ENCODE measurements at regions not wholly inside any gene's neighbourhood (a gene's known extent, or its start where the extent isn't known, plus 50 kb on each side); places are given as distances from the start of the nearest gene placed in this dataset.
A peak's percentile ranks its signal among the peaks of the same experiment; 100 is the strongest.

GRCh38 chr17:30594953-30595371, 117.8 kb downstream of the GOSR1 start (continued):
- TF ChIP-seq SPEN (CRISPR knock-in tag; IDR thresholded peaks at IDR 0.05; ENCODE audit: low read depth) (peak; percentile 49; the same call in 1 of the 2 replicates), ZFP91 (CRISPR knock-in tag; IDR thresholded peaks at IDR 0.05; ENCODE audit: borderline replicate concordance) (peak; percentile 68; the same call in 1 of the 2 replicates), ZNF451 (CRISPR knock-in tag; IDR thresholded peaks at IDR 0.05) (peak; percentile 41; the same call in 1 of the 2 replicates), ZFP1 (CRISPR knock-in tag; IDR thresholded peaks at IDR 0.05) (0 out of 2 replicates have a peak, but pooled peaks have one; percentile 25), POGZ (CRISPR knock-in tag; IDR thresholded peaks at IDR 0.05) (0 out of 2 replicates have a peak, but pooled peaks have one; percentile 16), ZNF556 (CRISPR knock-in tag; IDR thresholded peaks at IDR 0.05; ENCODE audit: borderline replicate concordance) (0 out of 2 replicates have a peak, but pooled peaks have one; percentile 48), TBX2 (CRISPR knock-in tag; IDR thresholded peaks at IDR 0.05; ENCODE audit: borderline replicate concordance) (peak; percentile 57), DMAP1 (CRISPR knock-in tag; IDR thresholded peaks at IDR 0.05) (peak; percentile 73; the same call in 1 of the 2 replicates), ZNF354B (CRISPR knock-in tag; IDR thresholded peaks at IDR 0.05) (0 out of 2 replicates have a peak, but pooled peaks have one; percentile 58), HOXA3 (CRISPR knock-in tag; IDR thresholded peaks at IDR 0.05) (peak; percentile 65), ZBTB34 (CRISPR knock-in tag; IDR thresholded peaks at IDR 0.05) (peak; percentile 77), ZBTB4 (CRISPR knock-in tag; IDR thresholded peaks at IDR 0.05; ENCODE audit: borderline replicate concordance) (peak; percentile 78; the same call in 1 of the 2 replicates), PHF21A (CRISPR knock-in tag; IDR thresholded peaks at IDR 0.05) (peak; percentile 65)
- TF ChIP-seq, protein P1, sequence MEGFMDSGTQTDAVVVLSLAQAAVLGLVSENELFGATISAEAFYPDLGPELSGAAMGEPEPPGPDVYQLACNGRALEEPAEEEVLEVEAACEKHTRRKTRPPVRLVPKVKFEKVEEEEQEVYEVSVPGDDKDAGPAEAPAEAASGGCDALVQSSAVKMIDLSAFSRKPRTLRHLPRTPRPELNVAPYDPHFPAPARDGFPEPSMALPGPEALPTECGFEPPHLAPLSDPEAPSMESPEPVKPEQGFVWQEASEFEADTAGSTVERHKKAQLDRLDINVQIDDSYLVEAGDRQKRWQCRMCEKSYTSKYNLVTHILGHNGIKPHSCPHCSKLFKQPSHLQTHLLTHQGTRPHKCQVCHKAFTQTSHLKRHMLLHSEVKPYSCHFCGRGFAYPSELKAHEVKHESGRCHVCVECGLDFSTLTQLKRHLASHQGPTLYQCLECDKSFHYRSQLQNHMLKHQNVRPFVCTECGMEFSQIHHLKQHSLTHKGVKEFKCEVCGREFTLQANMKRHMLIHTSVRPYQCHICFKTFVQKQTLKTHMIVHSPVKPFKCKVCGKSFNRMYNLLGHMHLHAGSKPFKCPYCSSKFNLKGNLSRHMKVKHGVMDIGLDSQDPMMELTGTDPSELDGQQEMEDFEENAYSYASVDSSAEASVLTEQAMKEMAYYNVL (CRISPR knock-in tag; IDR thresholded peaks at IDR 0.05; ENCODE audit: borderline replicate concordance), result 0 out of 2 replicates have a peak, but pooled peaks have one; percentile 24
- TF ChIP-seq, protein P2, sequence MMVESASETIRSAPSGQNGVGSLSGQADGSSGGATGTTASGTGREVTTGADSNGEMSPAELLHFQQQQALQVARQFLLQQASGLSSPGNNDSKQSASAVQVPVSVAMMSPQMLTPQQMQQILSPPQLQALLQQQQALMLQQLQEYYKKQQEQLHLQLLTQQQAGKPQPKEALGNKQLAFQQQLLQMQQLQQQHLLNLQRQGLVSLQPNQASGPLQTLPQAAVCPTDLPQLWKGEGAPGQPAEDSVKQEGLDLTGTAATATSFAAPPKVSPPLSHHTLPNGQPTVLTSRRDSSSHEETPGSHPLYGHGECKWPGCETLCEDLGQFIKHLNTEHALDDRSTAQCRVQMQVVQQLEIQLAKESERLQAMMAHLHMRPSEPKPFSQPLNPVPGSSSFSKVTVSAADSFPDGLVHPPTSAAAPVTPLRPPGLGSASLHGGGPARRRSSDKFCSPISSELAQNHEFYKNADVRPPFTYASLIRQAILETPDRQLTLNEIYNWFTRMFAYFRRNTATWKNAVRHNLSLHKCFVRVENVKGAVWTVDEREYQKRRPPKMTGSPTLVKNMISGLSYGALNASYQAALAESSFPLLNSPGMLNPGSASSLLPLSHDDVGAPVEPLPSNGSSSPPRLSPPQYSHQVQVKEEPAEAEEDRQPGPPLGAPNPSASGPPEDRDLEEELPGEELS (CRISPR knock-in tag; IDR thresholded peaks at IDR 0.05), result peak; percentile 20; the same call in 1 of the 2 replicates
- TF ChIP-seq, protein P3, sequence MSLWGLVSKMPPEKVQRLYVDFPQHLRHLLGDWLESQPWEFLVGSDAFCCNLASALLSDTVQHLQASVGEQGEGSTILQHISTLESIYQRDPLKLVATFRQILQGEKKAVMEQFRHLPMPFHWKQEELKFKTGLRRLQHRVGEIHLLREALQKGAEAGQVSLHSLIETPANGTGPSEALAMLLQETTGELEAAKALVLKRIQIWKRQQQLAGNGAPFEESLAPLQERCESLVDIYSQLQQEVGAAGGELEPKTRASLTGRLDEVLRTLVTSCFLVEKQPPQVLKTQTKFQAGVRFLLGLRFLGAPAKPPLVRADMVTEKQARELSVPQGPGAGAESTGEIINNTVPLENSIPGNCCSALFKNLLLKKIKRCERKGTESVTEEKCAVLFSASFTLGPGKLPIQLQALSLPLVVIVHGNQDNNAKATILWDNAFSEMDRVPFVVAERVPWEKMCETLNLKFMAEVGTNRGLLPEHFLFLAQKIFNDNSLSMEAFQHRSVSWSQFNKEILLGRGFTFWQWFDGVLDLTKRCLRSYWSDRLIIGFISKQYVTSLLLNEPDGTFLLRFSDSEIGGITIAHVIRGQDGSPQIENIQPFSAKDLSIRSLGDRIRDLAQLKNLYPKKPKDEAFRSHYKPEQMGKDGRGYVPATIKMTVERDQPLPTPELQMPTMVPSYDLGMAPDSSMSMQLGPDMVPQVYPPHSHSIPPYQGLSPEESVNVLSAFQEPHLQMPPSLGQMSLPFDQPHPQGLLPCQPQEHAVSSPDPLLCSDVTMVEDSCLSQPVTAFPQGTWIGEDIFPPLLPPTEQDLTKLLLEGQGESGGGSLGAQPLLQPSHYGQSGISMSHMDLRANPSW (CRISPR knock-in tag; IDR thresholded peaks at IDR 0.05; ENCODE audit: borderline replicate concordance), result 0 out of 2 replicates have a peak, but pooled peaks have one; percentile 34
